ENCODE measurements at regions not wholly inside any gene's neighbourhood (a gene's known extent, or its start where the extent isn't known, plus 50 kb on each side); places are given as distances from the start of the nearest gene placed in this dataset.

DNA sequence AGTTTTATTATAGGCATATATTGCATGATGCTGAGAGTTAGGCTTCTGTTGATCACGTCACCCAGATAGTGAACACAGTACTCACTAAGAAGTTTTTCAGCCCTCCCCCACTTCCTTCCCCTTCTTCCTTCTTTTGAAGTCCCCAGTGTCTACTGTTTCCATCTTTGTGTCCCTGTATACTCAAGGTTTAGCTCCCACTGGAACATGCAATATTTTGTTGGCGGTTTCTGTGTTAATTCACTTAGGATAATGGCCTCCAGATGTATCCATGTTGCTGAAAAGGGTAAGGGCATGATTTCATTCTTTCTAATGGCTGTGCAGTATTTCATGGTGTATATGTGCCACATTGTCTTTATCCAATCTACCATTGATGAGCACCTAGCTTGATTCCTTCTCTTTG, 764.3 kb downstream of the MTRR start:
- TF ChIP-seq, protein P1, sequence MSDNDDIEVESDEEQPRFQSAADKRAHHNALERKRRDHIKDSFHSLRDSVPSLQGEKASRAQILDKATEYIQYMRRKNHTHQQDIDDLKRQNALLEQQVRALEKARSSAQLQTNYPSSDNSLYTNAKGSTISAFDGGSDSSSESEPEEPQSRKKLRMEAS (IDR thresholded peaks at IDR 0.05; ENCODE audit: low read depth), result no peak
- TF ChIP-seq EZH2phosphoT487 (IDR thresholded peaks at IDR 0.05; ENCODE audit: borderline replicate concordance, low read depth), result no peak
- TF ChIP-seq MEF2A (IDR thresholded peaks at IDR 0.05; ENCODE audit: borderline replicate concordance, low read depth), result no peak
- TF ChIP-seq NFIC (IDR thresholded peaks at IDR 0.05; ENCODE audit: borderline replicate concordance), result no peak
- no peak for TF ChIP-seq GATA2 (CRISPR knock-in tag; IDR thresholded peaks at IDR 0.05)
- no peak for TF ChIP-seq POLR2AphosphoS5 (IDR thresholded peaks at IDR 0.05; ENCODE audit: low read depth, low read length)

All from SK-N-SH (cell line).